SK-N-SH (cell line): ENCODE measurements at regions not wholly inside any gene's neighbourhood (a gene's known extent, or its start where the extent isn't known, plus 50 kb on each side); places are given as distances from the start of the nearest gene placed in this dataset.

ENCODE experiments used
- CTCF ChIP-seq: fragments of 200-600 bp; sonication (generic); IDR thresholded peaks from 2 replicates; pipeline ENCODE4 v1.6.1; 2017; ENCODE audit warnings: antibody characterized with exemption, mild to moderate bottlenecking, moderate library complexity
- EP300 ChIP-seq, 2 experiments: IDR thresholded peaks; 2 replicates each; pipeline versions ENCODE4 v1.4.0 to v1.6.1; 2012; ENCODE audit warnings: borderline replicate concordance in 1 of 2, low read depth in 1 of 2, low read length in 1 of 2
- NFIC ChIP-seq: IDR thresholded peaks from 2 replicates; pipeline ENCODE4 v1.4.0; 2012; ENCODE audit warnings: borderline replicate concordance
- POLR2AphosphoS5 ChIP-seq: IDR thresholded peaks from 2 replicates; pipeline ENCODE4 v1.6.1; 2012; ENCODE audit warnings: low read depth, low read length
- RAD21 ChIP-seq: IDR thresholded peaks from 2 replicates; pipeline ENCODE4 v1.6.1; 2012; ENCODE audit warnings: mild to moderate bottlenecking, low read length
- RCOR1 ChIP-seq: fragments of 150-350 bp; IDR thresholded peaks from 2 replicates; pipeline ENCODE4 v1.6.1; 2017; ENCODE audit warnings: antibody characterized with exemption, low read length
- RXRA ChIP-seq: IDR thresholded peaks from 2 replicates; pipeline ENCODE4 v1.4.0; 2012; ENCODE audit warnings: low read depth, mild to moderate bottlenecking, borderline replicate concordance
- TEAD4 ChIP-seq: IDR thresholded peaks from 2 replicates; pipeline ENCODE4 v1.4.0; 2012; ENCODE audit warnings: mild to moderate bottlenecking, borderline replicate concordance; ENCODE audit not compliant: insufficient read depth
- TF ChIP-seq, protein P1 (sequence below): IDR thresholded peaks from 2 replicates; pipeline ENCODE4 v1.4.0; 2012; ENCODE audit warnings: low read depth

DNA sequence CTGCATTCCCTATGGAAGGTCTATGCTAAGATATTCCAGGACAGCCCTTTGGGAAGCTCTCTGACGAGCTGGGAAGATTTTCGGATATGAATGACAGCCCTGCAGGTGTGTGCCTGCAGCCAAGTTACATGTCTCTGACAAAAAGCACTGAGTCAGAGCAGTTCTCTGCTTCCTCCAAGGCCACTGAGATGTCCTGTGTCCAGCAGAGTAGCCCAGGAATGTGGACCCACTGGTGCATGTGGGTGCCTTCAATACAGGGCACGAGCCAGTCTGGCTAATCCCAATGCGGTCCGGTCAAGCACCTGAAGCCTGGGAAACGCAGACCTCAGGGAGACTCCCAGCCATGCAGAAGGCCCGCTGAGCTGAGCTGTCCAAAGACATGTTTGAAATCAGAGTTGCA, 565.7 kb downstream of the TCERG1L start:
- TF ChIP-seq CTCF (no peak), RXRA (no peak), RCOR1 (no peak), RAD21 (no peak), EP300 (IDR thresholded peaks at IDR 0.05; ENCODE audit: borderline replicate concordance in 1 of 2, low read depth in 1 of 2, low read length in 1 of 2) (no peak), POLR2AphosphoS5 (no peak), TEAD4 (no peak), NFIC (no peak)
- TF ChIP-seq, protein P1, sequence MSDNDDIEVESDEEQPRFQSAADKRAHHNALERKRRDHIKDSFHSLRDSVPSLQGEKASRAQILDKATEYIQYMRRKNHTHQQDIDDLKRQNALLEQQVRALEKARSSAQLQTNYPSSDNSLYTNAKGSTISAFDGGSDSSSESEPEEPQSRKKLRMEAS: no peak
